ENCODE measurements at regions not wholly inside any gene's neighbourhood (a gene's known extent, or its start where the extent isn't known, plus 50 kb on each side); places are given as distances from the start of the nearest gene placed in this dataset.

DNA sequence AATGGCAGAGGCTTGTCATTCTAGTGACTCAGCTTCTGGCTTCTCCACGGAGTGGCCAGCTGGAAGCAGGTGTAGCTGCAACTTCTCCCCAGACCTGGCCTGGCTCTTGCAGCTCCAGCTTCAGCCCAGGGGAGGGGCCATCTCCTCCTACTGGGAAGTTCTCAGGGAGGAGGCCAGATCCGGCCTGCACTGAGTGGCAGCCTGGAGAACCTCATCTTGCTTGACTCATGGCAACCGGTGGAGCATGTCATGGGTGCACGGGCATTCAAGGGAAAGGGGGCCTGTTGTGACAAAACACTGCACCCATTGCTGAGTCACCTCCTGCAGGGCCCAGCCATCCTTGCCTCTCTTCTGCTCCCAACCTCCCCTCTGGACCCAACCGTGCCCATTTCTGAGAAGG is 273.9 kb upstream of the MAF start:
- no peak for DNase-seq

DNA sequence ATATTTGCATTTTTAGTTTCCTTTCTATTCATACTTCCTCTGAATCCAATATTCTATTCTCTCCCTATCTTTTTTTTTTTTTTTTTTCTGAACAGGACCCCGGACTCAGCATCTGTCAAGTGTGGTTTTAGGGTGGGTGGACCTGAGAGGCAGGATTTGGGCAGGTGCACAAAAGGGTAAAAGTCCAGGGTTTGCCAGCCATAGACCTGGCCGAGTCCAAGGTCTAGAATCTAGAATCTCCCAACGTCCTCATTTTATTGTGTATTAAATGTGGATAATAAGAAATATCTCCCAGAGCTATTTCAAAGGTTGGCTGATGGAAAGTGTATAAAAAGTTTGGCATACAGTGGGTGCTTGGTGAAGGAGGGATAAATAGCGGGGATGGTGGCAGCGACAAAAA is 273.3 kb upstream of the MAF start:
- DNase-seq: no peak

DNA sequence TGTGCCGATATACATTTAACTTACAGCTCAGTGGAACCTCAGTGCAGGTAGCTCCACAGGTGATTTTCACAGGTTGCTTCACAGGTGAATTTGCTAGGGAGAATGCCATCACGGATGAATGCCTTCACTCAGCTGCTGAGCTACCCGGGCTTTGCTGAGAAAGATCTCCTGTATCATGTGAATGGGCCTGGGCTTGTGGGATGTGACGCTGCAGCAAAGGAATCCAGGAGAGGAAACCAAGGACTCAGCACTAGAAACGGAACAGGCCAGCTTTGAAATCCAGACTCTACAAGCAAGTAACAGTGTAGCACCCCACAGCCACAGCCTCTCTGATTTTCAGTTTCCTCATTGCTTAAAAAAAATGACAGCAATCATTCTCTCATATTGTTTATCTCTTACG is 271.4 kb upstream of the MAF start:
- DNase-seq: no peak

DNA sequence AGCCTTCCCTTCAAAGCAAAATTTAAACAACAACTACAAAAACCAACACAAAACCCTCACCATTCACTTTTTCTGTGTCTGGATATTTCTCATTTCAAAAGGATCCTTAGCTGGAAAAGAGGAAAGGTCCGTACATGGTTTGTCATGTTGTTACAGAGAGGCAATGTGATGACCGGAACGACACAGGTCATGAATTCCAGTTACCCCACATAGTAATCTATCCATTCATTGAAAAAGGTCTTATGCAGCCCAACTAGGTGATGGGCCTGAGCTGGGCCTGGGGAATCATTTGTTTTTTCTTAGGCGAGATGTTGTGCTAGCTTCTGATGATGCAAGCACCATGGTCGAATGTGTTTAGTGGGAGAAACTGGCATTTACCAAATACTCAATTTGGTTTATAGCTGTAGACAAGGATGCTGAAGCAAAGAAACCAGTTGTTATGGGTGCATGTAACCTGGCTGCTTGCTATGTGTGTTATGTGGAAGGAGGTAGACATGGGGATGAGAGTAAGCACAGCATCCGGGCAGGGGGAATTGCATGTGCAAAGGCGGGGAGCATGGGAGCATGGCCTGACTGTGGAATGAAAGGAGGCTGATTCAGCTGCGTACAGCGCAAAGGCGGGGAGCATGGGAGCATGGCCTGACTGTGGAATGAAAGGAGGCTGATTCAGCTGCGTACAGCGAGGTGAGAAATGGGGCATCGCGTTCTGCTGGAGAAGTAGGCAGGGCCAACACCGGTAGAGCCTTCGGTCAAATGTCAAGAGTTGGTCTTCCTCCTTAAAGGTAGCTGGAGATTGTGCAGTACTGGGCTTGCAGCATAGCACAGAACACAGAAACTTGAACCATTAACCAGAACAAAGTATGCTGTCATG is 269.7 kb upstream of the MAF start:
- no peak for DNase-seq

DNA sequence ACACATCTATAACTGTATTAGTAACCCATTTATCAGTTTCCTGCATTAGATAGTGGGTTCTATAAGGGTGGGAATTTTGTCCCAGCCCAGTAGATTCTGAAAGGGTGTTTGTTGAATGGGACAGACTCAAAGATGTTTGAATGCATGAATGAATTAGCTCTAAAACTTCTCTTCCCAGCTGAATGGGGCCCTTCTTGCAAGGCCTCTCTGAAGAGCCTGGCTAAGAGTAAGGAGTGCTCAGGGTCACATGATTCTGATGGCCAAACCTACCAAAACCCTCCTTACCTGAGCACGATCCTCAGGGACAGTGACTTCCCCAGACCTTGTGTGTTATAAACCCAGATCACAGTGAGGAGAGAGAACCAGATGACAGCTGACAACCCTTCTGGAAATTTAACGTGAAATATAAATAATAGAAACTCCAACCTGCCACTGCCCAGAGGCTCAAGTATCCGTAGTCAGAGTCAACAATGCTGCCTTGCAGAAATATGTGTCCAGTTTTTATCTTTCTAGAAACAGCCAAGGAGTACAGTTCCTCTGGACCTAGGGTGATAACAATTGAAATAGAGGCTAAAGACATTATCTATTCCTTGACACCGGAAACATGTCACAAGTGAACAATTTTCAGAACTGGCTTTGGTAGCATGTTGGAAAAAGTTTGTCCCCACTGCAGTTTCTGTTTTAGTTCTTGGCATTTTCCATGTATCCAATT is 268.9 kb upstream of the MAF start:
- no peak for DNase-seq

DNA sequence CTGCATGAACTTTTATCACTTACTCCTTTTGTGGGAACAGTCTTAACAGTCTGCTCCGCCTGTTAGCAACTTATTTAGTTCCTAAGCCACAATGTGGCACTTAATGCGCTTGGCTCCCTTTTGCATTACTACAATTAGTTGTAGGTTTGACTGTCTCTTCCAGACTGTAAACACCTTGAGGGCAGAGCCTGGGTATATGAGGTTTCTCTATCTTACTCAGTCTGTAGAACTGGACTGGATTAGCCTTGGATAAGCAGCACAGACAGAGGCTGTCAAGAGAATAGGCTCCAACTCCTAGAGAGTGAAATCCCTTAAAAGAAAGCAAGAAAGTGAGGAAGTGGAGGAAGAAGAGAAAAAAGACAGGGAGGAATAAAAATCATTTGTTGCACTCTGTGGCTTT is 268.3 kb upstream of the MAF start:
- DNase-seq: no peak

DNA sequence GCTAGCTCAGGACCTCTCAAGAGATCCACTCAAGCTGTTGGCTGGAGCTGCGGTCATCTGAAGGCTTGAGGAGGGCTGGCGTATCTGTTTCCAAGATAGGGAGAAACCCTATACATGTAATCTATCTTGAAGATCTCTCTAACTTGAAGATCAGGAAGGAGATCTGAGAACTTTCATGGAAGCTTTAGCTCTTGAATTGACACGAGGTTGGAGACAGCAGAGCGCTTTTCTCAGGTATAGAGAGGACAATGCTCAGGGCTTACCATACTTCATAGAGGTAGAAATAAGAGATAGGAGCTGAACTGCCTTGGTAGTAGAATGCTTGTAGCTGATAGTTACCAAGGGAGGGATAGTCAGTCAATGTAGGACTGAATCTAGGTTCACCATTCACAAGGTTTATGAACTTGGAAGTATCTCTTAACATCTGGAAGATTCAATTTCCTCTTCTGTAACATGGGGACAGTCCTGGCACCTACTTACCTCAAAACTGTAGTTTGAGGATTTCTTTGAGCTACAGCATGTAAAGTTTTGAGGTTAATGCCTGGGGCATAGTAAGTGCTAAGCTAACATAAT is 267.0 kb upstream of the MAF start:
- DNase-seq: no peak

DNA sequence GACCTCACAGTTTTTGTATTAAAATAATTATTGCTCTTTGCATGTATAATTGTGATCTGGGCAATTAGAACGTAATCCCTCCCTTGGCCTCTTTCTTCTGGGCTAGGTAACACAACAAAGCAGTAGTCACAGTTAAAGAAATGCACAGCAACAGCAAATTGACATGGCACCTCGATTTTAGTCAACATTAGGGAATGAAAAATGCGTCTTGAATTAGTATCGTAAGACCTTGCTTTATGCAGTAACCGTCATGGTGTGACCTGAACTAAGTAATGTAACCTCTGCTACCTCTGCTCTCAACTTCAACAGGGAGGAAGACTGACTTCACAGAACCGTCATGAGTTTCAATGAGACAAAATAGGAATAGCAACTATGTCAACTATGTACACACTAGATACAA is 265.4 kb upstream of the MAF start:
- DNase-seq: no peak

DNA sequence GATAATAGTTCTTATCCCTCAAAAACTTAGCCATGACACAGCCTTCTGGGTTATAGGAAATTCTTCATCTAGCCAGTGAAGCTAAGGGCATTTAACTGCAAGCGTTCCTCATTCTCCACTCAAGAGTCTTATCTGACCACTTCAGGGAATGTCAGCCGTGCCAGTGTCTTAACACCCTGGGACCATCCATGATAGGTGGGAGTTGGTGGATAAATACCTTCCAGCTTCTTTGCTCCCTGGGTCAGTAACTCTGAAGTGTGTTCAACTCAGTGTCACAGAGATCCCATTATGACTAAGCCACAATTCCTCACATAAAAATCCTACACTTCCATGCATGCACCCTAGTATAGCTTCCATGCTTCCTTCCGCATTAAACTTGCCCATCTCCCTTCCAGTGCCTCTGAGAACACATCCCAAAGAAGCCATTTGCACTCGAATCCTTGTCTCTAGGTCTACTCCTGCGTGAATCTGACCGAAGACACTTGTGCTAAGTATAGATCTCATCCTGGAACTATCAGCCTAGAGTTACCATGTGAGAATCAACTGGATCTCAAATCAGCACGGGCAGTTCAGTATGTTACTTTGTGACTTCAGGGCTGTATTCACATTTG is 264.3 kb upstream of the MAF start:
- no peak for DNase-seq

DNA sequence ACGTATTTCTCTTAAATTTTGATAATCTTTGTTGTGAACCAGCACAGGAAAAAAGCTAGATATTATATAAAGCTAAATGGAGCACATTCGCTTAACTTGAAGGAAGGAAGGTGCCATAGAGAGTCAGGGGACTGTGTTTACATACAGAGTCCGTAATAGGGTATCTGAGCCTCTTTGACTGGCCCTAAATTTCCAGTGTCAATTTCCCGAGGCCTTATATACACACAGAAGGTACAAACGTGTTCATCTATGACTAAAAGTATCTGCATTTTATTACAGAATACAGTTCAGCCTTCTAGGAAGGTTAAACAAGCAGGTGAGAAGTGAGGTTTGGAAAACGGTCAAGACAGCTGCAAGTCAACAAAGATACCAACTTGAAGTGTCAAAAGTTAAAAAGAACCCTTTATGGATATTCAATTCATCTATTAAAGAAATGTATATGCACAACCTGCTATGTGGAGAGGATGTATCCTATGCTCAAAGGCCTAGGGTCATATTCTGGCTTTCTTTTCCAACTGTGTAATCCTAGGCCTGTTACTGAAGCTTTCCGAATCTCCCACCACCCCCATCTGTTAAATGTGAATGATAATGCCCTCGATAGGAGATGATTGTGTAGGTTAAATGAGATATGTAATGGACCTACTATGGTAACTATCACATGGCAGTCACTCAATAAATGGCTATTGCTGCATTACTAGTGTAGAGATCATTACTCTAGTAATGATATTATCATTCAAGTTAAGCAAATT is 263.7 kb upstream of the MAF start:
- no peak for DNase-seq

DNA sequence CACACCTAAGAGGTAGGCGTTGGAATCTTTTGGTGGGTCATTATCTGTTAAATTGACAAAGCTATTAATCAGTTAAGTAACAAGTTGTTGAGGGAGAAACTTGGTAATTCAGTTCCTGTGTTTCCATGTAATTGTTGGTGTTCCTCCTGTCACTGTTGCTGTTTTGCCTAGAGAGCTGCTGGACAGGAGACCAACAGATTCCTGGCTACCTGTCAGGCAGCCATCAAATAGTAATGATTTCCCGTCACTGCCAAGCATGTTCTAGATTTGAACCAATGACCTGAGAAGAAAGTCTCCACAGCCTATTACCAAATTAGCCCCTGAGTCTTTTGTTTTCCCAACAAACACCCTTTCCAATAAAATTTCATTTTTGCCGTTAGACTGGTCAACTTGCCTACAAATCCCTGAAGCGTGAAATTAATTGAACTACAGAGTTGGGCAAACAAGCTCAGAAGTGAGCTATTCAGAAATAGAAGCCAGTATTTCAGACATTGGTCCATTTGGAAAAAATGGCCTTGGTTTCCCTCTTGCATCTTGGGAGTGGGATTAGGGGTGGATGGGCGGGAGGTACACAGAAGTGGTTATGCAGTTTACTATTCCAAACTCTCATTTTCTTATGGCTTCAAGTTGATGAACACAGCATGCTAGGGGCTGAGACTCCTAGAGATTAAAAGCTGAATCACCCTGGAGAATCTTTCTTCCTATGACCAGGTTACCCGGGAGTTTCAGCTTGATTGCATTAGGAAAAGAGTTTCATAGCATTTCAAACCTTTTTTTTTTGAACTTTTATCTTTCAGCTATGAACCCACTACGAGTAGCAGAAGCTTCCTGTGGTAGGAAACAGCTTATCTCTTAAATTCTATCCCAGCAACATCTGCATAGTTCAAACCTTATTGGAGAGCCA is 262.8 kb upstream of the MAF start:
- DNase-seq: no peak

DNA sequence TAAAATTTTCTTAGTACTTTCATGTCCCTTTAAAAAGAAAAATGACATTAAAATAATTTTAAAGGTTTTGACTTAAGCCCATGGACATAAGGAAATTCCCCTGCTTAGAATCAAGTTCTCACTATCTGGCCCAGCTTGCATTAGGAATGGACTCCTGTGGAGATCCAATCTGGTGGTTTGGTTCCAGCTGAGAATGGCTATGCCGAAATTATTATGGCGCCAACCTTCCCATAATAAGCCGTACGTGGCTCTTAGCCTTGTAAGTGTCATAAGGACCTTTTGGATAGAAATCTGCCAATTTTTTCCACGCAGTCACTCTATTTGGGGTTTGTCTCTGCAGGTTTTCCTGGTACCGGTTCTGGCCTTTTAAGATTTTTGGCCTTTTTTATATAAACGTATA is 262.1 kb upstream of the MAF start:
- no peak for DNase-seq

DNA sequence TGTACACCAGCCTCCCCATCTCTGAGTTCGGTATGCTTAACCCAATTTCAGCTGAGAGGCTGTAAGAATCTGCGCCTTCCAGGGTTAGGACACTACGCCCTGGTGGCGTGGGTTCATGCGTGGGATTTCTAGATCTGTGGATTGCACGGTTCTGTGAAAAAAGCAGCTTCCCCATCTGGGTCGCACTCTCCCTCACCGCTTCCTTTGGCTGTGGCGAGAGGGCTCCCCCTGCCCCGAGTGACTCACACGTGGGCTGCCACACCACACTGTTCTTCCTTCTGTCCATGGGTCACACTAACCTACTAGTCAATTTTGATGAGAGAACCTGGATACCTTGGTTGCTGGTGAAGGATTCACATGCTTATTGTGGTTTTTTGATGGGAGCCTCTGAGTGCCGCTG is 256.0 kb upstream of the MAF start:
- no peak for DNase-seq

DNA sequence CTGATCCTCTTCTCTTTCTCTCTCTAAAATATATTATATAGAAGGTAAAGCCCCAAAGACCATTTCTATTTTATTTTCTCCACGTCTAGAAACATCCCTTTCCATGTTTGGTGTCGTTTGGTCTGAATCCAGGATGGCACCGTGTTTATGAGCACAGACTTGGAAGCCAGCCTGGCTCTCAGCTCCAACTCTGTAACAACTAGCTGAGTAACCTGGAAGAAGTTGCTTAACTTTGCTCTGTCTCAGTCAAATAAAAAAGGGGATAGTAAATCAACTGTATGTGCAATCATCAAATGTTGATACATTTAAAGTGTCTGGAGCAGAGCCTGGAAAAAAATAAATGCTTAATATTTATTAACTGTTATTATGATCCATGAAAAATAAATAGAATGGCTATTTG is 249.8 kb upstream of the MAF start:
- no peak for DNase-seq

DNA sequence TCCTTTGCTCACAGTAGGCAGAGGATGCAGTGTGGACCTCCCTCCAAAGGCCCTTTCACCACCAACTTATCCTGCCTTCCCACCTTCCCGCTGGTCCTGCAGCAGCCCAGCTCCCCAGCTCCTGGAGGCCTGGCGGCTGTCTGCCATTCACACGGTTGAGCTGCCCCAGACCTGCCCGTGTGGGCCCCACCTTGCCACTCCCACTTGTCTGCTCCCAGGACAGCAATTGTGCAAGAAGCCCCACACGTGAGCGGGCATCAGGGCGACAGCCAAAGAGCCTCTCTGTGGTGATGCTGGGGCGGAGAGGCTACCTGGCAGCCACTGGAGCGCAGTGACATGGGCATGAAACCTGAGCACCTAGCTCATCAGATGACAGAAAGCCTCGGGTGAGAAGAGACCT is 248.6 kb upstream of the MAF start:
- DNase-seq: no peak

DNA sequence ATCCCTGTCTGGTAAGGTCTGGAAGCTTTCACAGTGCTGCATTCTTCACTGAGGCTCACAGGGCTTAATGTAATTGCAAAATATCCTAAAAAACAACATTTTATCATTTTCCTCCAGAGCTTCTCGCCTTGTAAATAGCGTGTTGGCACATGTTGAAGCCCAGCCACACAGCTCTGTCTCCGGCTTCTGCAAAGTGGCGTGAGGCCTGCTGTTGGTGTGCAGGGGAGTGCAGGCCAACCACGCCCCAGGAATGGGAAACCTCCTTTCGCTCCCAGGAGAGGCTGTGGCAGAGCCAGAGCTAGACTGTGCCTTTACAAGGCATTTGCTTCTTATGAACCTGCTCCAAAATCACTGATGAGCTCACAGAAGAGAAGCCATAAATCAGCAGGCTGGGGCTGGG is 248.2 kb upstream of the MAF start:
- no peak for DNase-seq

DNA sequence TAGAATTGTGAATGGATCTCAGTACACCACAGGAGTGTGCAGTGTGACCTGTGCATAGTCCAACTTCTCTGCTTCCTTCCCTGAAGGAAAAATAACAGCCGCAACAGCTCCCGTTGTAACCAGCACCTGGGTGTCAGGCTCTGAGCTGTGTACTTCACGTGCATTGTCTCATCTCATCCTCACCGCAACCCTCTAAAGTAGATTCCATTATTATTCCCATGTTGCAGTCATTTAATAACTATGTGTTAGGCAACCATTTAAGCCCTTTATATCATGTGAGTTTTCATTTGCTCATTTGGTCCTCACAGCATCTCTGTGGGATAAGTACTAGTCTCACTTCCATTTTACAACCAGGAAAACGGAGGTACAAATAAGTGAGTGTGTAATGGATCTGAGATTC is 247.0 kb upstream of the MAF start:
- no peak for DNase-seq

DNA sequence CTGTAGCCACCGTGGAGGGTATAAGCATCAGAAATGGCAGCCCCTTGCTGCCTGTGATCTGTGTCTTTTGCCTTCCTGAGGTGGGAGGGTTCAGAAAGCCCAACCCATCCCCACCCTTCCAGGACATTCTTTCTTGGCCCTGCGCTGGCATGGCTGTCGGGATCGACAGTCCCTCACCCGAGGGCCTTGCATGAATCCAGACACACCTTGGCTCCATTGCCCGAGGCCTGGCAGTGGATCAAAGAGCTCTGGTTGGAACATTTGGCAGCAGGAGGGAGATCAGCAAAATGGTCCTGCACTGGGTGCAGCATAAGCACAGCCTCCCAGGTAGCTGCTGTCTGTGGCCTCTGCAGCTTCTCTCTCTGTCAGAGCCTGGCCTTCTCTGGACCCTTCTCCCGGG is 246.6 kb upstream of the MAF start:
- no peak for DNase-seq

DNA sequence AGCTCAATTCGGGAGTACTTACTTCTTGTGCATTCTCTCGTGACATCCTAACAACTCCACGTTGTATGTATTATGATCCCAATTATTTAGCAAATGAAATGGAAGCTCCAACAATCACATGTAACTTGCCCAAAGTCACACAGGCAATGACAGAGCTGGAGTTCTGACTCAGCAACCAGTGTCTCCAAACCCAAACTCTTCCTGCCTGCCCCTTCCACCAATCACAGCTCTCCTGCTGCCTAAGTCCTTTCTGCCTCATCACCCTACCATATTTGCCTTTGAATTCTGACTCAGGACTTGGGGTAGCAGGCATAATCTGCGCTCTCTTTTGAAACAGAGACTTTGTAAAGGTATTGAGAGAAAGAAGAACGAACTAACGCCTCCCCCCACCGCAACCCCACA is 245.2 kb upstream of the MAF start:
- DNase-seq: no peak

DNA sequence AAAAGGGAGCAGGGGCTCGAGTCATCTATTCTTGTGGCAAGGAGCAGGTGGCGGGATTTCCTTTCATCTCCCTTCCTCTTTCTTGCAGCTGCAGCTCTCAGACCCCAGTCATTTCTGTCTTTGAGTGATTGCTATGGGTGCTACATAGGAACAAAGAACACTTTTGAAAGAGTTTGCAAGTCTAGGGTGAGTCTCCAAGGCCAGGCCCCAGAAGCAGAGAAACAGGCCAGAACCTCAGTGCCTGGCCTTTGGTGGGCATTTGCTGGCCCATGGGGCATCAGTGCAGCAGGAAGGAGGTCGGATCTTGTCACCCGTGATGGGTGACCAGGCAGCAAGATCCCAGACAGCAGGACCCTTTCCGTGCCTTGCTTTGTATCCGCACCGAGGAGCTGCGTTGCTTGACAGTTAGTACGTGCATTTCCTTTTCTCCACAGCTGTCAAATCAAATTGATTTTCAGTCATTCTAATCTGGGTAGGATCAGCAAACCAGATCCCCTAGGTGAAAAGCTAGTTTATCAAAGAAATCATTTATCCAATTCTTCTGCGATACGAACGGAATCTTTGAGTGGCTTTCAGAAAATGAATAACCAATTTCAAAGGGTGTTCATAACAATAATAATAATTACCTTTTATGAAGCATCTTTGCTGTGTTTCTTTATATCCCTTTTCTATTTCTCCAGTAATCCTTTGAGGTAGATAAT is 244.6 kb upstream of the MAF start:
- no peak for DNase-seq

DNA sequence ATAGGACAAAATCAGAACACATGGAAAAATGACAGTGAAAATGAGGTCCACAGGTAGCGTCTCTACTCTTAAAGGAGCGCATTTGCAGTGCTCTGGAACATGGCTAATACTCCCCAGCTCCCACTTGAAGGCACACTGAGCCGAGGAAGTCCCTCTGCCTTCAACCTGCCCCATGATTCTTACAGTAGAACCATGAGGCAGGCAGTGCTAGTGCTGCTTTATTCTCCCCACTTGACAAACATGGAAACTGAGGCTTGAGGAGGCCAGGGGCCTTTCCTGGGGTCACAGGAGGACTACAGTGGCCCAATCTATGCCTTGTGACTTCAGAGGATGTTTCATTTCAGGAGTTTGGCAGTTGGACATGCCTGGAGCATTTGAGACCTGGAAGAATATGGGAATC is 244.1 kb upstream of the MAF start:
- no peak for DNase-seq

All from NCI-H1092 (cell line).